ENCODE measurements at regions not wholly inside any gene's neighbourhood (a gene's known extent, or its start where the extent isn't known, plus 50 kb on each side); places are given as distances from the start of the nearest gene placed in this dataset.

DNA sequence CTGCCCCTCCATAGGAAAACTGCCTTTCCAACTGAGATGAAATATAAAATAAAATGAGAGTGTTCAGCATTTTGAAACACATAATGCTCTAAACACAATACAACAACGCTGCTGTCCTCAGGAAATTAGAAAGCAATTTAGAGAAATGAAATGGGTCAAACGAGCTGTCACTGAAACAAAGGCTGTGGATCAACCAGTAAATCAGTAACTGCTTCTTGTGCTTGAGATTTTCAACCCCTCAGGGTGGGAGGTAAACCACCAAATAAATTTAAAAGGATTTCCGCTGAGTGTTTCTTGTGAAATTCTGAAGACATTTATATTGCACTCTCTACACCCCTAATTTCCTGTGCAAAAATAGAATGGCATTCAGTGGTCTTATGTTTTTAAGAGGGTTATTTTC is 657.1 kb upstream of the SEL1L start (continued):
- TF ChIP-seq, protein P1, sequence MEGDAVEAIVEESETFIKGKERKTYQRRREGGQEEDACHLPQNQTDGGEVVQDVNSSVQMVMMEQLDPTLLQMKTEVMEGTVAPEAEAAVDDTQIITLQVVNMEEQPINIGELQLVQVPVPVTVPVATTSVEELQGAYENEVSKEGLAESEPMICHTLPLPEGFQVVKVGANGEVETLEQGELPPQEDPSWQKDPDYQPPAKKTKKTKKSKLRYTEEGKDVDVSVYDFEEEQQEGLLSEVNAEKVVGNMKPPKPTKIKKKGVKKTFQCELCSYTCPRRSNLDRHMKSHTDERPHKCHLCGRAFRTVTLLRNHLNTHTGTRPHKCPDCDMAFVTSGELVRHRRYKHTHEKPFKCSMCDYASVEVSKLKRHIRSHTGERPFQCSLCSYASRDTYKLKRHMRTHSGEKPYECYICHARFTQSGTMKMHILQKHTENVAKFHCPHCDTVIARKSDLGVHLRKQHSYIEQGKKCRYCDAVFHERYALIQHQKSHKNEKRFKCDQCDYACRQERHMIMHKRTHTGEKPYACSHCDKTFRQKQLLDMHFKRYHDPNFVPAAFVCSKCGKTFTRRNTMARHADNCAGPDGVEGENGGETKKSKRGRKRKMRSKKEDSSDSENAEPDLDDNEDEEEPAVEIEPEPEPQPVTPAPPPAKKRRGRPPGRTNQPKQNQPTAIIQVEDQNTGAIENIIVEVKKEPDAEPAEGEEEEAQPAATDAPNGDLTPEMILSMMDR (conservative IDR thresholded peaks at IDR 0.05; ENCODE audit: low read depth in 2 of 2) = no peak

DNA sequence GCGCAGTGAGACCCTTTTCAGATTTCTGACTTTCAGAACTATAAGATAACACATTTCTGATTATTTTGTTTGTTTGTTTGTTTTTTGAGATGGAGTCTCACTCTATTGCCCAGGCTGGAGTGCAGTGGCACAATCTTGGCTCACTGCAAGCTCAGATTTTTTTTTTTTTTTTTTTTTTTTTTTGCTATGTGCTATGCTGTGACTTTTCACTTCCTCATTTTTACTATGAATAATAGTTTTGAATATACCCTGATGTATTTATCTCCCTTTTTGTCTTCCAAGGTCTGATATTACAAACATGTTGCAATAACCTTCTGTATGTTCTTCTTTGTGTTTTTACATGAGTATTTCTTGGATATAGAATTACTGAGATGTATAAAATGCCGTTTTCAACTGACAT is 658.7 kb upstream of the SEL1L start:
- no peaks in the 10 kb centered on the region for H3K79me2 ChIP-seq (replicated peaks; ENCODE audit: insufficient read depth)
- H4K20me1 ChIP-seq (replicated peaks; ENCODE audit: insufficient read depth) = no peaks in the 10 kb centered on the region
- ATAC-seq (no peak), DNase-seq (ENCODE audit: low spot score) (no peak)
- Mint-ChIP-seq H3K27ac (no peak overlapping the region), H3K9me3 (peaks cover 92% of the 10 kb centered on the region), H3K36me3 (ENCODE audit: low read depth) (peaks cover 25% of the 10 kb centered on the region), H3K27me3 (ENCODE audit: insufficient read depth, low read depth, poor library complexity) (no peaks in the 10 kb centered on the region), H3K4me1 (no peaks in the 10 kb centered on the region), H3K4me3 (no peak overlapping the region)
- H3K4me1 ChIP-seq (ENCODE audit: insufficient read depth) = no peaks in the 10 kb centered on the region
- H3K4me2 ChIP-seq = no peak overlapping the region
- no peak overlapping the region for H3K27ac ChIP-seq (ENCODE audit: low read depth)
- no peaks in the 10 kb centered on the region; the same call in 1 of the 2 replicates for H3K9me2 ChIP-seq (ENCODE audit: insufficient read depth)
- no peaks in the 10 kb centered on the region for H3K27me3 ChIP-seq (ENCODE audit: insufficient read depth)
- H2AFZ ChIP-seq = no peak overlapping the region
- TF ChIP-seq ZNF331 (CRISPR knock-in tag; IDR thresholded peaks at IDR 0.05; ENCODE audit: low read depth) = no peak
- TF ChIP-seq, protein P2, sequence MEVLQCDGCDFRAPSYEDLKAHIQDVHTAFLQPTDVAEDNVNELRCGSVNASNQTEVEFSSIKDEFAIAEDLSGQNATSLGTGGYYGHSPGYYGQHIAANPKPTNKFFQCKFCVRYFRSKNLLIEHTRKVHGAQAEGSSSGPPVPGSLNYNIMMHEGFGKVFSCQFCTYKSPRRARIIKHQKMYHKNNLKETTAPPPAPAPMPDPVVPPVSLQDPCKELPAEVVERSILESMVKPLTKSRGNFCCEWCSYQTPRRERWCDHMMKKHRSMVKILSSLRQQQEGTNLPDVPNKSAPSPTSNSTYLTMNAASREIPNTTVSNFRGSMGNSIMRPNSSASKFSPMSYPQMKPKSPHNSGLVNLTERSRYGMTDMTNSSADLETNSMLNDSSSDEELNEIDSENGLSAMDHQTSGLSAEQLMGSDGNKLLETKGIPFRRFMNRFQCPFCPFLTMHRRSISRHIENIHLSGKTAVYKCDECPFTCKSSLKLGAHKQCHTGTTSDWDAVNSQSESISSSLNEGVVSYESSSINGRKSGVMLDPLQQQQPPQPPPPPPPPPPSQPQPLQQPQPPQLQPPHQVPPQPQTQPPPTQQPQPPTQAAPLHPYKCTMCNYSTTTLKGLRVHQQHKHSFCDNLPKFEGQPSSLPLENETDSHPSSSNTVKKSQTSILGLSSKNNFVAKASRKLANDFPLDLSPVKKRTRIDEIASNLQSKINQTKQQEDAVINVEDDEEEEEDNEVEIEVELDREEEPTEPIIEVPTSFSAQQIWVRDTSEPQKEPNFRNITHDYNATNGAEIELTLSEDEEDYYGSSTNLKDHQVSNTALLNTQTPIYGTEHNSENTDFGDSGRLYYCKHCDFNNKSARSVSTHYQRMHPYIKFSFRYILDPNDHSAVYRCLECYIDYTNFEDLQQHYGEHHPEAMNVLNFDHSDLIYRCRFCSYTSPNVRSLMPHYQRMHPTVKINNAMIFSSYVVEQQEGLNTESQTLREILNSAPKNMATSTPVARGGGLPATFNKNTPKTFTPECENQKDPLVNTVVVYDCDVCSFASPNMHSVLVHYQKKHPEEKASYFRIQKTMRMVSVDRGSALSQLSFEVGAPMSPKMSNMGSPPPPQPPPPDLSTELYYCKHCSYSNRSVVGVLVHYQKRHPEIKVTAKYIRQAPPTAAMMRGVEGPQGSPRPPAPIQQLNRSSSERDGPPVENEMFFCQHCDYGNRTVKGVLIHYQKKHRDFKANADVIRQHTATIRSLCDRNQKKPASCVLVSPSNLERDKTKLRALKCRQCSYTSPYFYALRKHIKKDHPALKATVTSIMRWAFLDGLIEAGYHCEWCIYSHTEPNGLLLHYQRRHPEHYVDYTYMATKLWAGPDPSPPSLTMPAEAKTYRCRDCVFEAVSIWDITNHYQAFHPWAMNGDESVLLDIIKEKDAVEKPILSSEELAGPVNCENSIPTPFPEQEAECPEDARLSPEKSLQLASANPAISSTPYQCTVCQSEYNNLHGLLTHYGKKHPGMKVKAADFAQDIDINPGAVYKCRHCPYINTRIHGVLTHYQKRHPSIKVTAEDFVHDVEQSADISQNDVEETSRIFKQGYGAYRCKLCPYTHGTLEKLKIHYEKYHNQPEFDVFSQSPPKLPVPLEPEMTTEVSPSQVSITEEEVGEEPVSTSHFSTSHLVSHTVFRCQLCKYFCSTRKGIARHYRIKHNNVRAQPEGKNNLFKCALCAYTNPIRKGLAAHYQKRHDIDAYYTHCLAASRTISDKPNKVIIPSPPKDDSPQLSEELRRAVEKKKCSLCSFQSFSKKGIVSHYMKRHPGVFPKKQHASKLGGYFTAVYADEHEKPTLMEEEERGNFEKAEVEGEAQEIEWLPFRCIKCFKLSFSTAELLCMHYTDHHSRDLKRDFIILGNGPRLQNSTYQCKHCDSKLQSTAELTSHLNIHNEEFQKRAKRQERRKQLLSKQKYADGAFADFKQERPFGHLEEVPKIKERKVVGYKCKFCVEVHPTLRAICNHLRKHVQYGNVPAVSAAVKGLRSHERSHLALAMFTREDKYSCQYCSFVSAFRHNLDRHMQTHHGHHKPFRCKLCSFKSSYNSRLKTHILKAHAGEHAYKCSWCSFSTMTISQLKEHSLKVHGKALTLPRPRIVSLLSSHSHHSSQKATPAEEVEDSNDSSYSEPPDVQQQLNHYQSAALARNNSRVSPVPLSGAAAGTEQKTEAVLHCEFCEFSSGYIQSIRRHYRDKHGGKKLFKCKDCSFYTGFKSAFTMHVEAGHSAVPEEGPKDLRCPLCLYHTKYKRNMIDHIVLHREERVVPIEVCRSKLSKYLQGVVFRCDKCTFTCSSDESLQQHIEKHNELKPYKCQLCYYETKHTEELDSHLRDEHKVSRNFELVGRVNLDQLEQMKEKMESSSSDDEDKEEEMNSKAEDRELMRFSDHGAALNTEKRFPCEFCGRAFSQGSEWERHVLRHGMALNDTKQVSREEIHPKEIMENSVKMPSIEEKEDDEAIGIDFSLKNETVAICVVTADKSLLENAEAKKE (CRISPR knock-in tag; IDR thresholded peaks at IDR 0.05) = no peak
- H3K36me3 ChIP-seq (ENCODE audit: insufficient read depth) = no peaks in the 10 kb centered on the region
- no peak overlapping the region for H3K4me3 ChIP-seq
- no peaks in the 10 kb centered on the region for H3F3A ChIP-seq (replicated peaks; ENCODE audit: low read depth)

Measured in GM23338 (cell line).